Fibroblast of gingiva (primary cell): ENCODE measurements at regions not wholly inside any gene's neighbourhood (a gene's known extent, or its start where the extent isn't known, plus 50 kb on each side); places are given as distances from the start of the nearest gene placed in this dataset.
A peak's percentile ranks its signal among the peaks of the same experiment; 100 is the strongest.
"Not testable (repeated sequence)": the region's sequence is repeated elsewhere in the genome, so short reads cannot be mapped to it uniquely, and the experiment has no call there.

Source experiments
- DNase-seq: peaks from one replicate; pipeline ENCODE4 v3.0.0-alpha.2; 2011; ENCODE audit warnings: low read depth

- DNase-seq: no peak
Observed at GRCh38 chr2:57437077-57437476, 609.5 kb upstream of the VRK2 start.

GRCh38 chr2:57440437-57440836 is 606.2 kb upstream of the VRK2 start:
- no peak for DNase-seq

GRCh38 chr2:57443086-57443485 is 603.5 kb upstream of the VRK2 start:
- DNase-seq: no peak

GRCh38 chr2:57443973-57444521 is 602.6 kb upstream of the VRK2 start:
- DNase-seq: no peak

GRCh38 chr2:57444752-57445430 is 601.7 kb upstream of the VRK2 start:
- no peak for DNase-seq

- DNase-seq: no peak
Observed at GRCh38 chr2:57448816-57449215, 597.8 kb upstream of the VRK2 start.

- DNase-seq: no peak
Observed at GRCh38 chr2:57450170-57450569, 596.4 kb upstream of the VRK2 start.

GRCh38 chr2:57452634-57453033 is 594.0 kb upstream of the VRK2 start:
- DNase-seq: no peak

GRCh38 chr2:57453945-57454344 is 592.7 kb upstream of the VRK2 start:
- DNase-seq: no peak

- no peak for DNase-seq
Observed at GRCh38 chr2:57460396-57461276, 586.0 kb upstream of the VRK2 start.

GRCh38 chr2:57461624-57462023 is 585.0 kb upstream of the VRK2 start:
- no peak for DNase-seq

- no peak for DNase-seq
Observed at GRCh38 chr2:57465067-57465466, 581.5 kb upstream of the VRK2 start.

- DNase-seq: no peak
Observed at GRCh38 chr2:57465967-57466366, 580.6 kb upstream of the VRK2 start.

GRCh38 chr2:57475391-57475790 is 571.2 kb upstream of the VRK2 start:
- no peak for DNase-seq

GRCh38 chr2:57479981-57480380 is 566.6 kb upstream of the VRK2 start:
- no peak for DNase-seq

- DNase-seq: no peak
Observed at GRCh38 chr2:57488061-57488460, 558.5 kb upstream of the VRK2 start.

- no peak for DNase-seq
Observed at GRCh38 chr2:57490741-57491140, 555.9 kb upstream of the VRK2 start.

- no peak for DNase-seq
Observed at GRCh38 chr2:57491213-57491612, 555.4 kb upstream of the VRK2 start.

- DNase-seq: not testable (repeated sequence)
Observed at GRCh38 chr2:57493966-57494365, 552.6 kb upstream of the VRK2 start.

GRCh38 chr2:57497489-57498096 is 549.0 kb upstream of the VRK2 start:
- peak; percentile 20 for DNase-seq

- no peak for DNase-seq
Observed at GRCh38 chr2:57504787-57505186, 541.8 kb upstream of the VRK2 start.

GRCh38 chr2:57509189-57509588 is 537.4 kb upstream of the VRK2 start:
- DNase-seq: no peak

- no peak for DNase-seq
Observed at GRCh38 chr2:57510704-57511103, 535.9 kb upstream of the VRK2 start.
